GM18520 (cell line): ENCODE measurements at regions not wholly inside any gene's neighbourhood (a gene's known extent, or its start where the extent isn't known, plus 50 kb on each side); places are given as distances from the start of the nearest gene placed in this dataset.

Experiments
- ATAC-seq: cut with Tn5 transposase; IDR thresholded peaks from one replicate; pipeline ENCODE4 v1.9.1; 2021; ENCODE audit not compliant: unreplicated experiment

DNA sequence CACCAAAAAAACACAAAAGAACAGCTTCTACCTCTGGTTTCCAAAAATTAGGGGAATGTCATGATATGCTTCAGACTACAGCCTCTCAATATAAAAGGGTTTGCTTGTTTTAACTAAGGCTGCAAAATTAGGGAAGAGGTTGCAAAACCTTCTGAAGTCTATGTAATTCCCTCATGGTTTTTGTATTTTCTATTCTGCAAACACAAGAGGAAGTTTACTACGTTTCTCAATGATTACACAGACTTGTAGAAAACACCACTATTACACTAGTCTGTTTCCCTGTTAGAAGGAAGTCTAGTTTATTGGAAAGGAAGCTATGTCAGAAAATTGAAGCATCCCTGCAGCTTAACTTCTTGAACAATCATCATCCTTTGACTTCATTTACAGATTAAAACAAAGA, 229.7 kb upstream of the FMN2 start:
- ATAC-seq = no peak

DNA sequence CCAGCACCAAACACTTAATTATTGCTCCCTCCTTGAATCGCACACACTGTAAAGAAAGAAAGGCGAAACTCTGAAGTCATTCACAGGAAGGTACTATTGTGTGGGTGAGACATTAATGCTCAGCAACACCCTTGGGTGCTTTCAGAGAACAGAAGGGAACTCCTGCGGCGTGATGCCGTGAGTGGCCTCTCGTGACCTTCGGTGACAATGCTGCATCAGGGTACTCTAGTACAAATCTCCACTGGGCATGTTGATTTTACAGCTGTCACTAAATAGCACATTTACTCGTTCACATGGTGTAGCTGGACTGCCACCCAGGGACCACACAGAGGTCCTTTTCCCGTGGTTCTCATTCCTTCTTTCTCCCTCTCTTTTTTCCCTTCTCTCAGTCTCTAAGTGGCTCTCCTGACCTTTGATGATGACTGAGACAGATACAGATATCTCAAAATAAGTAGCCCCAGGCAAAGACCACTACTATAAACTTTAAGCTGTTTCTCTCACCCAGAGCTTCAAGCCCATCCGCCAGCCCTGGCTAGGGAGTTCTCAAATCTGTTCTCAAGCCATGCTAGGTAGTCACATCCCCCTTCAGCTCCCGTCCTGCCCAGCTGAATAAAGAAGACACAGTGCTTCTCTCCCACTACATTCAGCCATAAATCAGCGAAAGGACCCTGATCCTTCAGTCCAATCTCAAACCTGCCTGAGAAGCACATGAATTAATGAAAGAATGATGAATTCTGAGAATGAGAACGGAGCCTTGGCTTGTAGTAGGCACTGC, 223.4 kb upstream of the FMN2 start:
- no peak for ATAC-seq

DNA sequence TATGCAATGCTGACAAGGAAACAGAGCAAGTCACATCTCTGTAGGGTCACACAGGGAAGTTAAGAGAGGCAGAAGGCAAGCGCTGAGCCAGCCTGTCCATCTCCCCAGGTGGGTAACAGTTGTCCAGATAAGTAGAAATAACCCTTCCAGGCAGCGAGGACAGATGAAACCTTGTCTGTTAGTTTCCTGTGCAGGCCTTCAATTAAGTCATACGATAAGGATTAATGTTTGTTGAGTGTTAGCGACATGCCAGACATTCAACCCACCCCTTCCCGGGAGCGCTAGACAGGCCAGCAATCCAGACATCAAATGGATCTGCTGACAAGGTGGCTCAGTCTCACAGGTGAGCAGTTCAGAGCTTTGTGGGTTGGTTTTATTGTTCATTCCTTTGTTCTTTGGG, 221.5 kb upstream of the FMN2 start:
- ATAC-seq = no peak

DNA sequence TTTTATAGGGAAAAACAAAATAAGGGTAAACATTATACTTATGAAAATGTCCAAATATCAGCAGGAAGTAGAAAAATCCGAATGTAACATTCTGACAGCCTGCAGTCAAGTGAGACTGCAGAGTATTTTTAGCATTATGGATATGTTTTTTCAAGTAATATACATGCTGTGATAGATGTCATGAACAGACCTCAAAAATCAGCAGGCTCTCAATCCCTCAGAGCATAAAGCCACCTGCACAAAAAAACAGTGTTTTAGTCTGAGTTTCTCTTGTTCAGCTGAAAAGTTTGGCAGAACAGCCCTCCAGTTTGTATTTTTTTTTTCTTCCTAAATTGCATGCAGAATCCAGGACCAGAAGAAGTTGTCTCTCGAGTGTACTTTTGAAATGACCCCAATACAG, 219.1 kb upstream of the FMN2 start:
- ATAC-seq = no peak

DNA sequence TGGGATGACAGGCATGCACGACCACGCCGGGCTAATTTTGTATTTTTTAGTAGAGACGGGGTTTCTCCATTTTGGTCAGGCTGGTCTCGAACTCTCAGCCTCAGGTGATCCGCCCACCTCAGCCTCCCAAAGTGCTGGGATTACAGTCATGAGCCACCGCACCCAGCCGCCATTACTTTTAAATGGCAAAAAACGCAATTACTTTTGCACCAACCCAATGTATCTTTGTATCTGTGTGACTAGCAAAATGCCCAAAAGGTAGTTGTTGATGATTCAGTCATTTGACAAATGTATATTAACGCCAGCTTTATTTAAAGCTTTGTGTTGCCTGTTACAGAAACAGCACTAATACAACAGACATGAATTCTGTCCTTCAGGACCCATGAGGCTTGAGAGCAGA, 216.9 kb upstream of the FMN2 start:
- ATAC-seq = no peak

DNA sequence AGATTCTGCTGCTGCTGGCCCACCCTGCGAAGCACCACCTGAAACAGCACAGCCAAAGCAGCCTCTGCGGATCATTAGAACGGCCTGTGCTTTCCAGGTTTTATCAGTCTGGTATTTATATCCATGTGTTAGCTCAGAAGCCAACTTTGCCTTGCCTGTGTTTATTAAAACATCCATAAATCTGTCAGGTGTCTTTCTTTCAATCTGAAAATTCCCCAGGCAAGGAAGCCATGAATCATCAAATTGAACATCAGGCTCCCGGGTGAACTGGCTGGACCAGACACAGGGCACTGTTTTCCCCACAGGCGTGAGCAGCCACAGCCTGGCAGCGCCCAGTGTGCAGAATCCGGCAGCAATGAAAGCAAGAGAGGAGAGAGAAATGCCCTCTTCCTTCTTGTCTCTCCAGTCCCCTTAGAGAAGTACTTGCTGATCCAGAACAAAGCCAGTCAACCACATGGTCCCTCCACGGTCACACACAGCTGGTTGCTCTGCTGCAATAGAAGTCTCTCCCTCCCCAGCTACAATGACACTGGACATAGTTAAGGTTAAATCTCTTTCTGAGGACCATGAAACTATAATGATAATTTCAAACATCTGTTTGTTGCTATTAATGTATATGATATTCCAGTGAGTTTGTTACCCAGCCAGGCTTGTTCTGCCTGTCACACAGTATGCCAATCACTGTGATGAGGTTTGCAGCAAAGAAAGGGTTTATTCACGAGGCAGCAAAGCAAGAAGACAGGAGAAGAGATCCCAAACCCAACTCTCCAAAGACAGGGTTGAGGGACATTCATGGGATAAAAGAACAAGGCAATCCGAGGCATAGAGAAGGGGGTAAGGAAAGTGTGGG, 212.1 kb upstream of the FMN2 start:
- no peak for ATAC-seq

DNA sequence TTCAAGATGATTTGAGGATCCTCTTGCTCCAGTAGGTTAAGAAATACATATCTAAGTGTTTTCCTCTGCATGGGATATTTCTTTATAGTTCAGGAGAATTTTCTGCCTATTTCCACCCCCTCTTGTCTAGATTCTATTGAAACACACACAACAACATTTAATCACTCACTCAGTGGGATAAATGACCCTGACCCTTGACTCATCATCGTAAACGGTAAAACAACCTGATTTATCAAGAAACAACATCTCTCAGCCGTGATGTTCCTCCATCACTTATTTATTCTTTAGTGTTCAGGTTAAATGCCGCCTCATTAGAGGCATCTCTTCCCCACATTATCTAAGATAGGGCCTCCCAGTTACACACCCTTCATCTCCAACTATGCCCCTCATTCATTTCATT, 208.7 kb upstream of the FMN2 start:
- no peak for ATAC-seq

DNA sequence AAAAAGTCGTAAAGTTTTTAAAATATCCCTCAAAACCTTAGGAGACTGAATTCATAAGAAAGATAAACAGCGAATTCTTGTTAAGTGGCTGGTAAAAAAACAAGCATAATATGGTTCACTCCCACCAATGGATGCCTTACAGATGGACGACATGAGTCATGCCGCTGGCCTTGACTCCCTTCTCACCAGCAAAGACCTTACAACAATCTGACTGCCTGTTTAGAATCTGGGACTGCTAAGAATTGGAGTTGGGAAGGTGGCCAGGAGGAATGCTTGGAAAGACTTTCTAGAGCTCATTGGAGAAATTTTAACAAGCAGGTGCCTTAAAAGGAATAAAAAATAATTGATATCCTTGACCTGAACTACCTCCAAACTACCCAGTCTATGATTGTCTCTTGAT, 206.9 kb upstream of the FMN2 start:
- ATAC-seq = no peak

DNA sequence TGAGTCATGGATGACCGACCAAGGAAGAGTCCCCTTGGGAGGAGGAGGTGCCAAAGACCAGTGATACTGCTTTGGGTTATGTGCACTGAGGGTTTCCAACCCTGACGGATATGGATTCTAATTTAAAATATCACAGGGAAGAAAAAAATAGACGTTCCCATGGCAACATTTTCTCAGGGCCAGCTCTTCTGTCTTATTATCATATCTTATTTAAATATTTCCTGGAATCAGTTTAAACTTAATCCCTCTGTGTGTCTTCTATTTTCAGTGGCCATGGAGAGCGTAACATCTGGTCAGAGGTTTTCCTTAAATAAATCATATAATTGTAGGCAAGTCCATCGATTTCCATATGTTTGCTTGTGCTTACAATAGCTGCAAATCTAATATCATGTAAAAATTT, 205.4 kb upstream of the FMN2 start:
- no peak for ATAC-seq

DNA sequence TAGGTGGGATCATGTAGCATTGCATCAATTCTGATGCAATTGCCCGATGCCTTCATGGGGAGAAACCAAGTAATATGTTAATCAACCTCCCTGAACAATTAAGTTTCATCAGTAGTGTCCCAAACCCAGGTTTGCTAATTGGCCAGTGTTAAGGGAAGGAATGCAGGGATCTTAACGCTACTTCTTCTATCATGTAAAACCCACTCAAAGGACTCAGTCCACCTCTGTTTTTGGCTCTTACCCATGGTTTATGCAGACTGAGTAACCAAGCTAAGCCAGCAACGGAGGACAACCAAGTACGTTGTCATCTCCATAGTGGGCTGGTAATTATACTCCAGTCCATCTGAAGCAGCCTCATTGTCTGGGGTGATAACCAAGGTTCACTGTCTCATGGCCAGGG, 203.0 kb upstream of the FMN2 start:
- ATAC-seq = no peak

DNA sequence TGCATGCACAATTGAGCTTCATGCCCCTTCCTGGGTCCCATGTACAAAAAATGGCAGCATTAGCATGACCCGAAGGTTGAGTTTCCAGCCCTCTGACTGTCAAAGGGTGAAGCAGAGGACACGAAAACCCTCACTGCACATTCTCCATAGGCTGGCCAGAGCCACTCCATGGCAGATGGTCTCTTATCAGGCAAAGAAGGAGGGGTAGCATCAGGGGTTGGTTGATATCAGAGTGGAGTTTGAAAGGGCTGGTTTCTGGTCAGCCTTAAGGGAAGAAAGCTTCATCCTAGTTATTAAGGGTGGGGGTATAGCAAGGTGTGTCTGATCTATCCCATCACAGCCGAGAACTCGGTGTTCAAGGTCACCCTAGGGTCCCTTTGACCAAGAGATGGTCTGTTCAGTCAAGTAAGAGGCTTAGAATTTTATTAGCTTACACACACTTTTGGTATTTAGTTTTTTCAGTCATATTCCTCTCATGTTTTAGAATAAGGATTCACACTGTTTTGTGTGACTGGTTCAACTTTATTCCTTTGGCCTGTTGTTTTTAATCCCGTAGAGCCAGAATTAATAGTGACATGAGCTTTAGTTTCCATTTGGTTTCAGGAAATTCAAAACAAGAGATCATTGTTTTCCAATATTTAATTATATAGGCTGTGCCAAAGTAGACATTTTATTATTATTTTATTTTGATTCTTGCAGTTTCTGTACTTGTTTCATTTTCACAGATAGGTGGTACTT, 199.9 kb upstream of the FMN2 start:
- ATAC-seq = no peak

DNA sequence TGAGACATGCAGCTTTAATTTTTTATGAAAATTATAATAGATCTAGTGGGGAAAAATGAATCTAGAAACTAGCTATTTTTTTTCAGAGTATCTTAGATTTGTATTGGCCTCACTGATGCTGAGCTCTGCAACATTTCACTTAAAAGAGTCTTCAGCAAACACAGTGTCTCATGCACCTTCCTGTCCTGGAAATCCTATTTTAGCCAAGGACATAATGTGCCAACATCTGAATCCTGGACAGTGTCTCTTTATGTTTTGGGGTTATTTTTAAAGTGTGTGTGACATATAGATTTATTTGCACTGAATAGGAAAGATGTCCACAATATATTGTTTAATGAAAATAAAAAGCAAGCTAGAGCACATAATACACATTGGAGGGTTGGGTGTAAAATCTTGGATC, 199.1 kb upstream of the FMN2 start:
- no peak for ATAC-seq

DNA sequence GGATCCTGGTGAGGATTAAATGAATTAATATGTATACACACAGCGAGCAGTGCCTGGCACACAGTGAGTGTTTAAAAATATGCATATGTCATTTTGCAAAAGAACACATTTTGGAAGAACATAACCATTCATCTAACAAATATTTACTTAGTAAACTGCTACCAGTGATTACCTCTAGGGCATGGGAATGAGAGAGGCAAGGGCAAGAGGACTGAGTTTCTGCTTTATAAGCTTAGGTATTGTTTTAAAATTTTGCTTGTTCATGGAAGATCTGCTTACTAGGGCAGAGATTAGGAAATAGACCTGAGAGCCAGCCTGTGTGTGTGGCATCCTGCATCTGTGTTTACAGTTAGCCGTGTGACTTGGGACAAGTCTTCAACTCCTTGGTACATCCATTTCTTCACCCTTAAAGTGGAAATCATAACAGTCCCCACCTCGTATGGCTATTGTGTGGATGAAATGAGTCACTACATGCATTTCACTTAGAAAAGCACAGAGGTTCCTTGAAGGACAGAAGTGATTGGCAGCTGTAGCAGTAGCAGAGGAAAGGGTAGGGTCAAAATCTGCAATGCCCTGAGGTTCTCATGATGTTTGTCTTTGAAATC, 198.5 kb upstream of the FMN2 start:
- no peak for ATAC-seq

DNA sequence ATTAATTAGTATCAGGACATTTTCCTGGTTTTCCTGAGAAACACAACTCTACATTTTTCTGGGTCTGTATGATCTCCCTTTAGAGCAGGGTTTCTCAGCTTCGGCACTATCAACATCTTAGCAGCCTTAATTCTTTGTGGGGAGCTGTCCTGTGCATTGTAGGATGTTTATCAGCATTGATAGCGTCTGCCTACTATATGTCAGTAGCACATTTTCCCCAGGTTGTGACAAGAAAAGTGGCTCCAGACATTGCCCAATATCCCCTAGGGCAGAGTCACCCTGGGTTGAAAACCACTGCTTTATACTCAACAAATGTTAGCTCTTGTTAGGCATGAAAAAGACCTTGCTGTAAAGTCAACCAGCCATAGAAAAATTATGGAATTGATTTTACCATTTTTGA, 195.1 kb upstream of the FMN2 start:
- ATAC-seq = no peak

DNA sequence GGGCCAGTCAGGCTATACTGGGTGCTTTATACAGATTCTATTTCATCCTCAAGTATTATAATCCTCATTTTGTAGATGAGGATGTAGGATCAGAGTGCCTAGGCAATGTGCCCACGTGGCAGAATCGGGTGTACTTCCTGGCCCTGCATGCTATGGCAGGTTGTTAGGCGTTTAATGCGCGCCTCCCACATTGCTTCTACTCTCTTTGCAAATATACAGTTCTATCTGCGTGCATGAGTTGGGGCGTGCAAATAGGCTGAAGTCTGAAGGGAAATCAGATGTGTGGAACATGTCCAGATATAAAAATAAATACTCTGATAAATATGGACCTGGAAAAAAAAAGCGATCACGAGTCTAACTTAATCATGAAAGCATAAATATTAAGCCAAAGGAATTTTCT, 194.7 kb upstream of the FMN2 start:
- no peak for ATAC-seq

DNA sequence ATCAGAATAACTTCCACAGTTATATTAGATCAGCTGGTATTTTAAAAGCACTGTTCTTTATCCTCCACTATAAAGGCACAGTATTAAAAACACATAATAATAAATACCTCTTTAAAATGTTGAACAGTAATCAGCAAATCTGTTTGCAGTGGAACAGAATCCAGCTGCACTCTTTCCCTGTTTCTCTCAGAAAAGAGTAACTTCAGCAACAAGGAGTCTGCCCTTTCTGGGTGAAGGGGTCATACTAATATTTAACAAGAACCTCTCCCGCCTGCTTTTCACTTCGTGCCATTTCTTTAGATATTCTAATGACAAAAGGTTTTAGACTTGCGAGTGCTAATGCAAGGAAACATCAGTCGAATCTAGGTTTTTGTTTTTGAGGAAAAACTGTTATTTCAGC, 194.2 kb upstream of the FMN2 start:
- no peak for ATAC-seq

DNA sequence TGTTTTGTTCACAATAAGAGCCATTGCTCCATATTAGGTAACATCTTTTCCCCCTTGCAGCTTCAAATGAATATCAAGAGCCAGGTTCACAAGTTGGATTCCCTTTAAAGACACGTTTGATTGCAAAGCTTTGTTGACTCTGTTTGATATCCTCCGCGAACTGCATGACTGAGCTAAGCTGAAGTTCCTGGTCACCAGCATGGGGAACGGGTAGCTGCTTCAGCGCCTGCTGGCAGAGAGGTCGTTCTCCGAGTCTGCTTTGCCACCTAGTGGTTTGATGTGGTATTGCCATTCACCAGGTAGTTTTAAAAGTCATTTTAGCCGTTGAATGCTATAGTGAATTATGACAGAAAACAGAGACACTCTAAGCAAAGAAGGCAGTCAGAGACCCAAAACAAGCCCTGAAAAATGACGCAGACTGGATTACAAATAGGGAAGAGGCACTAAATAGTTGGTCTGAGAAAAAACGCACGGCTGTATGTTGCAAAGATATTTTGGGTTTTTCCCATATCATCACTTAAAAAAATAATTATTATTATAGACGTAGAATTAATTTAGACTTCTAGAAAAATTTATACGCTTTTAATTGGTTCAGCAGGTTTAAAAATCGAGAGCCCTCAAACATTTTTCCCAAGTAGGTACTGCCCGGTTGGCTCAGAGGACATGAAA, 193.5 kb upstream of the FMN2 start:
- ATAC-seq = peak; percentile 86

DNA sequence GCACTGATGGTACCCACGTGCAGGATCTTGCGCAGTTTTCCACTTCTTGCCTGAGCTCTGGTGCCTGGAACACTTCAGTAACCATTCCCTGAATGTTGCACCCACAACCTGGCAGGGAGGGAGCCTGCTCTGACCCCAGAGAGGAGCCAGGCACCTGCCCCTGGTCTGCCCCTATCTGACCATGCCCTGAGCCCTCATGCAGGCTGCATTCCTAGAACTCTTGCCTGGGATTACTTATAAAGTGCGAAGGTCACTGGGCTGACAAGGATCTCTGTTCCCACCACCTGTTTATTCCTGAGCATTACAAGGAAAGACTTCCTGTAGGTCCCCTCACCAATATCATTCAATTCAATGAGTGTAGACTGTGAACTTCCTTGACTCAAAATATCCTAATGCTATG, 191.9 kb upstream of the FMN2 start:
- no peak for ATAC-seq

DNA sequence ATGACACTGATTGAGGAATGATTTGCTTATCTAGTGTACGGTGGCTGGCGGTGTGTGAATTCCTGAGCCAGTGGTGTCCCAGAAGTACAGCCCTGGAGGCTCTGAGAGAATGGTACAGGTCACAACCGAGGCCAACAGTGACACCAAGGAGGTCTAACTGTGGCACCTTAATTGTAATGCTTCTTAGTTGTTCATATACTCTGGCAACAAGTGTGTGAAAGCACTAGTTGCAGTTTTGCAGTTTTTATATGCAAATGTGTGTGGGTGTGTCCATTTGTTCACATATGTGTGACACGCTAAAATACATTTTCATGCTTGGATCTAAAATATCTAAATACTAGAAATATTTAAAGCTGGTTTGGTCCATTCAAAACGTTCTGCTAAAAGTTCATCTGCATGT, 185.3 kb upstream of the FMN2 start:
- ATAC-seq = no peak

DNA sequence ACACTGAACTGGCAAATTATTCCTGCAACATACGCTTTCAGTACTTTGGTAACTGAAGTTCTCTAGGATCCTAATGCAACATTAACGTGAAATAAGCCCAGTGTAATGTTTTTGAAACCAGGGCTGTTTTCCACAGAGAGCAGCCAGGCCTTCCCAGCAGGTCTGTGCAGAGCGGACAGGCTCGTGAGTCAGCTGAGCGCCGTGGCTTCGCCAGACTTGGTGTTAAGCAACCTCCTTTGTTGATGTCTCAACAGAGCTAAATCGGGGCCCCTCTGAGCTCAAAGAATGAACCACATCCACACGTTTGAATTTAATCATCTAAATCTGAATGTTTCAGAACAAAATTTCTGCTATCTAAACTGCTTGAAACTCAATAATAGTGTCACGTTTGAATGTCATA, 181.8 kb upstream of the FMN2 start:
- no peak for ATAC-seq

DNA sequence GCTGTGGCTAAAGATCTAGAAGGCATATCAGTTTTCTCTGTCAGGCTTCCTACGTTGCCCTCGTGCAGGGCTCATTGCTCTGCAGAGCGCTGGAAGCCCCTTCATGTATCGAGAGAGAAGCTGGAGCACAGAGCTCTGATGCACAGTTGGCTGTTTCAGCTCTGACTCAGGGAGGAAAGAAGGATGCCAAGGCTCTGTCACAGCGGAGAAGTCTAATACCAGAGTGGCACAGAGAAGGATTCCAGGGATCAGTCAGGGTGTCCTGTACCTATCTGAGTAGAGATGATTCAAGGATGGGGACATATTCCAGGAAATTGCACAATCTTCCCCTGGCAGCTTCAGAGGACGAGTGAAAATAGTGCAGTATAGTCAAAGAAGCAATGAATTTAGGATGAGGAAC, 179.2 kb upstream of the FMN2 start:
- ATAC-seq = no peak
